ENCODE measurements at regions not wholly inside any gene's neighbourhood (a gene's known extent, or its start where the extent isn't known, plus 50 kb on each side); places are given as distances from the start of the nearest gene placed in this dataset.

DNA sequence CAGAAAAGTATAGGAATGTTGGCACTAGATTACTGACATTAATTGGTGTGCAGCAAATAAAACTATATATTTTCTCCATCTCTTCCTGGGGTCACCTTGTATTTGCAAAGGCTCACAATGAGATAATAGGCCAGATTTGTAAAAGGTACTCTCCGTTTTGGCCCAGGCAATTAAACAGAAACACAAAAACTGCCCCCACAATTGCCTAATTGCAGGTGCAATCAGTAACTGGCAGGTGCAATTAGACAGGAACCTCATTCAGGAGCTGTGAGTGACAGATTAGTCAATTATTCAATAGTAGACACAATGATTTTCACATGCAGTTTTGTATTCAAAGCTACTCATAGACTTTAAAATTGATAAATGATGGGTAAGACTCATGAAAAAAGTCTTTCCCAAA is 451.4 kb upstream of the ID2 start:
- TF ChIP-seq, protein P1, sequence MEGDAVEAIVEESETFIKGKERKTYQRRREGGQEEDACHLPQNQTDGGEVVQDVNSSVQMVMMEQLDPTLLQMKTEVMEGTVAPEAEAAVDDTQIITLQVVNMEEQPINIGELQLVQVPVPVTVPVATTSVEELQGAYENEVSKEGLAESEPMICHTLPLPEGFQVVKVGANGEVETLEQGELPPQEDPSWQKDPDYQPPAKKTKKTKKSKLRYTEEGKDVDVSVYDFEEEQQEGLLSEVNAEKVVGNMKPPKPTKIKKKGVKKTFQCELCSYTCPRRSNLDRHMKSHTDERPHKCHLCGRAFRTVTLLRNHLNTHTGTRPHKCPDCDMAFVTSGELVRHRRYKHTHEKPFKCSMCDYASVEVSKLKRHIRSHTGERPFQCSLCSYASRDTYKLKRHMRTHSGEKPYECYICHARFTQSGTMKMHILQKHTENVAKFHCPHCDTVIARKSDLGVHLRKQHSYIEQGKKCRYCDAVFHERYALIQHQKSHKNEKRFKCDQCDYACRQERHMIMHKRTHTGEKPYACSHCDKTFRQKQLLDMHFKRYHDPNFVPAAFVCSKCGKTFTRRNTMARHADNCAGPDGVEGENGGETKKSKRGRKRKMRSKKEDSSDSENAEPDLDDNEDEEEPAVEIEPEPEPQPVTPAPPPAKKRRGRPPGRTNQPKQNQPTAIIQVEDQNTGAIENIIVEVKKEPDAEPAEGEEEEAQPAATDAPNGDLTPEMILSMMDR (conservative IDR thresholded peaks at IDR 0.05): no peak
- H3K9ac ChIP-seq (ENCODE audit: extremely low read depth, low read length, poor library complexity, severe bottlenecking): no peak overlapping the region
- H3K4me1 Mint-ChIP-seq: peaks cover 3% of the 10 kb centered on the region
- no peaks in the 10 kb centered on the region for H3K27me3 ChIP-seq (ENCODE audit: control insufficient read depth, insufficient read depth, low read length, poor library complexity, severe bottlenecking)
- no peaks in the 10 kb centered on the region for H3K4me1 ChIP-seq (ENCODE audit: control insufficient read depth, insufficient read depth, low read length)
- no peak for DNase-seq
- WGBS, 2 experiments (ENCODE audit: insufficient coverage in 1 of 2, insufficient read length in 1 of 2): 96% methylated on average over 1 of the region's 1 CpG; no CpG with 5 or more reads in 1 of the 2 experiments
- no peak overlapping the region for H3K4me3 Mint-ChIP-seq
- no peak overlapping the region for H3K27ac ChIP-seq (ENCODE audit: low read depth, low read length)
- H3K27ac Mint-ChIP-seq: no peak overlapping the region
- no peaks in the 10 kb centered on the region for H3K36me3 ChIP-seq (ENCODE audit: control insufficient read depth, insufficient read depth, low read length)
- H3K36me3 Mint-ChIP-seq (ENCODE audit: low read depth): no peaks in the 10 kb centered on the region
- no peaks in the 10 kb centered on the region for H3K9me3 Mint-ChIP-seq
- H3K27me3 Mint-ChIP-seq (ENCODE audit: insufficient read depth): peaks cover 3% of the 10 kb centered on the region
- no peak overlapping the region for H3K4me3 ChIP-seq (ENCODE audit: low read length)
- peaks cover 5% of the 10 kb centered on the region for H3K9me3 ChIP-seq (ENCODE audit: control insufficient read depth, low read length)

DNA sequence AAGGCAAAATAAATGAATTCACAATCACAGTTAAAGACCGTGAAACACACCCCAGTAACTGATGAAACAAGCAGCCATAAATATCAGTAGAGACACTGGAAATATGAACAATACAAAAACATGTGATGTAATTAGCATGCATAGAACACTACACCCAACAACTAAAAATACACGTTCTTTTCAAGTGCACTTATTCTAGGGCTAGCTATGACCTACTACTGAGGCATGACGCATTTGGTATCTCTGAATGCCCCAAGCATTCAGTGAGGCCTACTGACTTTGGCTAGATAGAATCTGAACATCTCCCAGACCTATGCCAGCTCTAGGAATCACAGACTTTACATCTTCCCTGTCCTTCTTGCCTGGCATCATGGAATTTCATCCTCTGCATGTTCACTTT is 450.0 kb upstream of the ID2 start:
- no peak overlapping the region for H3K9ac ChIP-seq (ENCODE audit: extremely low read depth, low read length, poor library complexity, severe bottlenecking)
- Mint-ChIP-seq H3K36me3 (ENCODE audit: low read depth) (no peaks in the 10 kb centered on the region), H3K27ac (no peak overlapping the region), H3K4me1 (peaks cover 5% of the 10 kb centered on the region), H3K27me3 (ENCODE audit: insufficient read depth) (peaks cover 3% of the 10 kb centered on the region), H3K4me3 (no peak overlapping the region), H3K9me3 (no peaks in the 10 kb centered on the region)
- H3K36me3 ChIP-seq (ENCODE audit: control insufficient read depth, insufficient read depth, low read length): no peaks in the 10 kb centered on the region
- H3K27ac ChIP-seq (ENCODE audit: low read depth, low read length): no peak overlapping the region
- no peak for DNase-seq
- no peaks in the 10 kb centered on the region for H3K4me1 ChIP-seq (ENCODE audit: control insufficient read depth, insufficient read depth, low read length)
- H3K9me3 ChIP-seq (ENCODE audit: control insufficient read depth, low read length): no peaks in the 10 kb centered on the region
- 90 to 100% methylated on average over 1 to 3 of the region's 3 CpGs for WGBS, 2 experiments (ENCODE audit: insufficient coverage in 1 of 2, insufficient read length in 1 of 2)
- no peaks in the 10 kb centered on the region for H3K27me3 ChIP-seq (ENCODE audit: control insufficient read depth, insufficient read depth, low read length, poor library complexity, severe bottlenecking)
- TF ChIP-seq, protein P1 (conservative IDR thresholded peaks at IDR 0.05): no peak
- no peak overlapping the region for H3K4me3 ChIP-seq (ENCODE audit: low read length)

DNA sequence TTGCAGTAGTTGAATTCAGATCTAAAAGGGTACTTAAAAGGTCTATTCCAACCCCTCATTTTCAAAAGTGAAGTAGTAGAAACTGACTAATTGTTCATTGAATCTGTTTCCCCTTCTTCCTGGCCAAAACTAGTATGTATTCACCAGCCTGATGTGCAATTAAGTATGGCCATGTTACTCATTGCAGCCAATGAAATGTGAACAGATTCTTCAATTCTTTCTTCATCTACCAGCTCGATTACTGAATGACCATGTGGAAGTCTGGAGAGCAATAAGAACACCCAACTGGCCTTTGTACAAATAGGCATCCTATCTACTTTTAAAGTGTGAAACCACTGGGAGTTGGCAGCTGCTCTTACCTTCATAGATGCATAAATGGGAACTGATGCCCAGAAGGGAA is 449.0 kb upstream of the ID2 start:
- peaks cover 6% of the 10 kb centered on the region for H3K27me3 Mint-ChIP-seq (ENCODE audit: insufficient read depth)
- 100% methylated on average over 1 of the region's 1 CpG for WGBS, 2 experiments (ENCODE audit: insufficient coverage in 1 of 2, insufficient read length in 1 of 2)
- no peaks in the 10 kb centered on the region for H3K9me3 ChIP-seq (ENCODE audit: control insufficient read depth, low read length)

More for the DNA sequence above, 449.0 kb upstream of the ID2 start:
- no peaks in the 10 kb centered on the region for H3K36me3 Mint-ChIP-seq (ENCODE audit: low read depth)
- H3K4me3 Mint-ChIP-seq: no peak overlapping the region
- H3K4me1 Mint-ChIP-seq: peaks cover 5% of the 10 kb centered on the region
- TF ChIP-seq, protein P1 (conservative IDR thresholded peaks at IDR 0.05): no peak
- no peak overlapping the region for H3K27ac ChIP-seq (ENCODE audit: low read depth, low read length)
- no peak overlapping the region for H3K4me3 ChIP-seq (ENCODE audit: low read length)
- H3K27ac Mint-ChIP-seq: no peak overlapping the region
- no peaks in the 10 kb centered on the region for H3K36me3 ChIP-seq (ENCODE audit: control insufficient read depth, insufficient read depth, low read length)
- no peaks in the 10 kb centered on the region for H3K27me3 ChIP-seq (ENCODE audit: control insufficient read depth, insufficient read depth, low read length, poor library complexity, severe bottlenecking)
- no peak overlapping the region for H3K9ac ChIP-seq (ENCODE audit: extremely low read depth, low read length, poor library complexity, severe bottlenecking)
- DNase-seq: no peak
- H3K9me3 Mint-ChIP-seq: no peaks in the 10 kb centered on the region
- no peaks in the 10 kb centered on the region for H3K4me1 ChIP-seq (ENCODE audit: control insufficient read depth, insufficient read depth, low read length)

Data from endodermal cell (in vitro differentiated cells).